ENCODE measurements at regions not wholly inside any gene's neighbourhood (a gene's known extent, or its start where the extent isn't known, plus 50 kb on each side); places are given as distances from the start of the nearest gene placed in this dataset.

- H3K4me2 ChIP-seq (ENCODE audit: low read length): no peak overlapping the region
- no peaks in the 10 kb centered on the region for H3K9me2 ChIP-seq (replicated peaks; ENCODE audit: low read length)
- no peaks in the 10 kb centered on the region for H3K27me3 ChIP-seq (ENCODE audit: low read length)
- H2AFZ ChIP-seq (ENCODE audit: low read length): no peak overlapping the region
- no peak overlapping the region for H3K27ac ChIP-seq (ENCODE audit: low read length)
- ChIA-PET POLR2A (ENCODE audit: unreplicated experiment) (no interaction called here), CTCF (no interaction called here)
- no peaks in the 10 kb centered on the region for H4K20me1 ChIP-seq (ENCODE audit: low read length)
- DNase-seq: no peak
- no peaks in the 10 kb centered on the region for H3K36me3 ChIP-seq (ENCODE audit: low read depth, low read length)
- H3K4me3 ChIP-seq (ENCODE audit: low read length): no peak overlapping the region
- no peaks in the 10 kb centered on the region for H3K79me2 ChIP-seq (ENCODE audit: low read length)
- no TSS peak for BruUV-seq (replicated peaks)
- no peak for TF ChIP-seq EZH2phosphoT487 (IDR thresholded peaks at IDR 0.05; ENCODE audit: borderline replicate concordance, low read length)
- TF ChIP-seq CTCF (conservative IDR thresholded peaks at IDR 0.05; ENCODE audit: low read depth, low read length): no peak
- no peak for TF ChIP-seq EZH2 (IDR thresholded peaks at IDR 0.05; ENCODE audit: low read length, unreplicated experiment)
- no peaks in the 10 kb centered on the region for H3F3A ChIP-seq (ENCODE audit: low read length, unreplicated experiment)
- no peak for ATAC-seq
- H3K4me1 ChIP-seq (ENCODE audit: insufficient read depth, low read length): no peaks in the 10 kb centered on the region
- no peak overlapping the region for H3K9ac ChIP-seq (ENCODE audit: low read length)
- intact Hi-C loops (cut with micrococcal nuclease): no loop called here
- H3K9me3 ChIP-seq (ENCODE audit: low read length): no peaks in the 10 kb centered on the region
Observed at GRCh38 chr16:6841392-6841791, 491.3 kb upstream of the RBFOX1 start.

GRCh38 chr16:6837722-6838121 lies 494.9 kb upstream of the RBFOX1 start:
- TF ChIP-seq EZH2phosphoT487 (IDR thresholded peaks at IDR 0.05; ENCODE audit: borderline replicate concordance, low read length): no peak
- no peak for TF ChIP-seq EZH2 (IDR thresholded peaks at IDR 0.05; ENCODE audit: low read length, unreplicated experiment)
- no peak for TF ChIP-seq CTCF (conservative IDR thresholded peaks at IDR 0.05; ENCODE audit: low read depth, low read length)
- BruUV-seq (replicated peaks): no TSS peak
- H3K4me2 ChIP-seq (ENCODE audit: low read length): no peak overlapping the region
- ChIA-PET CTCF (no interaction called here), POLR2A (ENCODE audit: unreplicated experiment) (no interaction called here)
- H3K27me3 ChIP-seq (ENCODE audit: low read length): no peaks in the 10 kb centered on the region
- H3K36me3 ChIP-seq (ENCODE audit: low read depth, low read length): no peaks in the 10 kb centered on the region
- no peaks in the 10 kb centered on the region for H3K4me1 ChIP-seq (ENCODE audit: insufficient read depth, low read length)
- H3K9me3 ChIP-seq (ENCODE audit: low read length): no peaks in the 10 kb centered on the region
- H3F3A ChIP-seq (ENCODE audit: low read length, unreplicated experiment): no peaks in the 10 kb centered on the region
- no peak overlapping the region for H3K27ac ChIP-seq (ENCODE audit: low read length)
- no peak overlapping the region for H2AFZ ChIP-seq (ENCODE audit: low read length)
- ATAC-seq (no peak), DNase-seq (no peak)
- no peaks in the 10 kb centered on the region for H4K20me1 ChIP-seq (ENCODE audit: low read length)
- no peaks in the 10 kb centered on the region for H3K9me2 ChIP-seq (replicated peaks; ENCODE audit: low read length)
- H3K4me3 ChIP-seq (ENCODE audit: low read length): no peak overlapping the region
- intact Hi-C loops (cut with micrococcal nuclease): no loop called here
- H3K9ac ChIP-seq (ENCODE audit: low read length): no peak overlapping the region
- H3K79me2 ChIP-seq (ENCODE audit: low read length): no peaks in the 10 kb centered on the region

- Histone ChIP-seq H3F3A (ENCODE audit: low read length, unreplicated experiment) (no peaks in the 10 kb centered on the region), H2AFZ (ENCODE audit: low read length) (no peak overlapping the region), H3K36me3 (ENCODE audit: low read depth, low read length) (no peaks in the 10 kb centered on the region), H3K79me2 (ENCODE audit: low read length) (no peaks in the 10 kb centered on the region), H4K20me1 (ENCODE audit: low read length) (no peaks in the 10 kb centered on the region), H3K4me3 (ENCODE audit: low read length) (no peak overlapping the region), H3K4me2 (ENCODE audit: low read length) (no peak overlapping the region), H3K27ac (ENCODE audit: low read length) (no peak overlapping the region), H3K27me3 (ENCODE audit: low read length) (no peaks in the 10 kb centered on the region), H3K9me3 (ENCODE audit: low read length) (no peaks in the 10 kb centered on the region), H3K9me2 (replicated peaks; ENCODE audit: low read length) (no peaks in the 10 kb centered on the region), H3K4me1 (ENCODE audit: insufficient read depth, low read length) (no peaks in the 10 kb centered on the region), H3K9ac (ENCODE audit: low read length) (no peak overlapping the region)
- CTCF ChIA-PET: no interaction called here
- BruUV-seq (replicated peaks): no TSS peak
- POLR2A ChIA-PET (ENCODE audit: unreplicated experiment): no interaction called here
- no peak for TF ChIP-seq EZH2 (IDR thresholded peaks at IDR 0.05; ENCODE audit: low read length, unreplicated experiment)
- no peak for TF ChIP-seq CTCF (conservative IDR thresholded peaks at IDR 0.05; ENCODE audit: low read depth, low read length)
- TF ChIP-seq EZH2phosphoT487 (IDR thresholded peaks at IDR 0.05; ENCODE audit: borderline replicate concordance, low read length): no peak
- ATAC-seq (no peak), DNase-seq (no peak)
- intact Hi-C loops (cut with micrococcal nuclease): no loop called here
Observed at GRCh38 chr16:6836766-6837165, 495.9 kb upstream of the RBFOX1 start.
